HG02798 (cell line): ENCODE measurements at regions not wholly inside any gene's neighbourhood (a gene's known extent, or its start where the extent isn't known, plus 50 kb on each side); places are given as distances from the start of the nearest gene placed in this dataset.
"Not testable (repeated sequence)": the region's sequence is repeated elsewhere in the genome, so short reads cannot be mapped to it uniquely, and the experiment has no call there.

Experiments
- ATAC-seq: cut with Tn5 transposase; IDR thresholded peaks from one replicate; pipeline ENCODE4 v1.9.1; 2021; ENCODE audit warnings: mild to moderate bottlenecking; ENCODE audit not compliant: unreplicated experiment, poor library complexity

DNA sequence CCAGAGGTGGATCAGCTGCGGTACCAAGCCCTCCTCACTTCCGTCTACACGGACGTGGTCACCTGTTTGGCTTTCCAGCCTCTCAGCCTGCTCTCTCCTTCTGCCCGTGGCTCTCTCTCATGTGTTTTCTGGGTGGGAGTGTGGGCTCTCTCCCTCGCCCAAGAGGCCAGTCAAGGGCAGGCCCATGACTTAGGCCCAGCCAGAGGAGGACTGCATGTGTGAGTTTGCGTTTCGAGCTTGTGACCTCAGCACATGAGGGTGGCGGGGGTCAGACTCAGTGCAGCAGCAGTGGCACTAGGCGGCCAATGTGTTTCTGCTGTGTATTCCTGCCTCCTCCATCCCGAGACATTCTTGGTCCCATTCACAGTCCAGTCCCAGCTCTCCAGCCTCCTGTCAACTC, 82.5 kb upstream of the SMIM23 start:
- ATAC-seq: no peak

DNA sequence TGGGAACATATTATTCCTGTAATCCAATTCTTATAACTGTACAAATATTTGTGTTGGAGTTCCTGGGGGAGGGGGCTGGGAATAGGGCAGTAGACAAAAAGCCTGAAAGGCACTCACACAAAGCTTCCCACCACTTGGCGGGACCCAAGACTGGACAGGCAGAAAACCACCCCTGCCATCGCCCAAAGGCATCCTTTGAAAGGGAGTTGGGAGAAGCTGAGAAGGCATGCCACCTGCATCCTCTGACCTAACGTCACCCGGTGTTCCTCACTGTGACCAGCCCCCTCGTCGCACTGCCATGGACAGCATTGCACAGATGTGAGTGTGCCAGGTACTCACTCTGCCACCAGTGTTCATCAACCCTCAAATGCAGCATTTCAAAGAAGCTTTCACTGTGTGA, 80.6 kb upstream of the SMIM23 start:
- no peak for ATAC-seq

DNA sequence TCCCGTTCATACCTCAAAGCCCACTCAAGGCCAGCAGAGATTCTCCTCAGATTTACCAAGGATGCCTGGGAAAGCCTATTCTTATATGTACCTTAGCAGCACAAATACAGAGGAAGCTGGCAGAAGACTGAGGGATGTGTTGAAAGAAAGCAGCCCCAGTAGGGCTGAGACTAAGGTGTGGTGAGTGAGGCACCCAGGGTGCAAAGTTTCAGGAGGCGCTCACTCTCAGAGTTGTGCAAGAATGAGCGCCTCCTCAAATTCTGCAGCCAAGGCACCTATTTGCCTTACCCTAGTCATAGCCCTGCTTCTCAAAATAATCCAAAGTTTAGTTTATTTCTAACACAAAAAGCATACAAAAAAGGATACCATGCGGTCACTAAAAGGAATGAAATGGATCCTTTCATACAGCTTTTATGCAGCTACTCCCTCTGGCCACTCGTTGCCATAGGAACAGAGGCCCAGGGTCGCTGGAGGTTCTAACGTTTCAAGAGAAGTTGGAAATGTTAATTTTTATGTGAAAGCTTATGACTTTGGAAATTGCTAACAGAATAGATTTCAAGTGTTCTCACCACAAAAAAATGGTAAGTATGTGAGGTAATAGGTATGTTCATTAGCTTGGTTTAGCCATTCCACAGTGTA, 79.7 kb upstream of the SMIM23 start:
- ATAC-seq: no peak

DNA sequence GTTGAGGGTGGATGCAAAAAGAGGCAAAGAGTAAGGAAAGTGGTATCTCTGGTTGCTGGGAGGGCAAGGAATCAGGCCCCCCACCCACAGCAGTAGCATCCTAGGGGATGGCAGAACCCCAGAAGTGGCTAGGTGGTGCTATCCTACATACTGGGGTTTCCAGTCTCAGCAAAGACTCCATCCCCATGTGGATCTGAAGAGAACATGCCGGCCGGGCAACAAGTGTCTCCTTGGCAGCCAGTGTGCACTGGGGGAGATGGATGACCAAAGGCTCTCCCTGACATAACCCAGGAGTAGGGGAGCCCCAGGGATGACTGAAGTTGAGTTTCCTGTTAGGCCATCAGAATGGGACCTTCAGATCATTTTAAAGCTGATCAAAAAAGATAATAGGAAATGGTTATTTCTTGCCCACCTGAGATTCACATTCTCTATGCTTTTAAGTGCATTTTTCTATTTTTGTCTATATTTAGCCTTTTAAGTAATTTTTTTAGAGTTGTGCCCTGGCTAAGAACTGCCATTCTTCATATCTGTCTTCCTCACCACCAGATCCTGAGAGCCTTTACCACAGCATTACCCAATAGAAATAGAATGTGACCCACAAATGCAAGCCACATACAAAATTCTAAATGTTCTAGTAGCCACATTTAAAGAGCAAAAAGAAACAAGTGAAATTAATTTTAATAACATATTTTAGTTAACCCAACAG, 78.7 kb upstream of the SMIM23 start:
- no peak for ATAC-seq

DNA sequence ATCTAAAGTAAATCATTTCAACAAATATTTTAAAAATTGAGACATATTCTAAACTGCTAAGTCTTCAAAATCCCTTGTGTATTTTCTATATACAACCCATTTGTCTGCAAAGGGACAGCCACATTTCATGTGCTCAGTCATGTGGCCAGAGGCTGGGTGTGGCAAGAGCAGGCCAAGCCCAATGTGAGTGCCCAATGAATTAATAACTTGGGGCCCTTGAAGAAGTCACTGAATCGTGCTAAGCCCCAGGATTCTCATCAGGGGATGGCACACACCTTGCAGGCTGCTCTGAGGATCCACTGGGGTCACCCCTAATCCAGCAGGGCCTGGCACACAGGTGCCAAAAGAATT, 78.2 kb upstream of the SMIM23 start:
- no peak for ATAC-seq

DNA sequence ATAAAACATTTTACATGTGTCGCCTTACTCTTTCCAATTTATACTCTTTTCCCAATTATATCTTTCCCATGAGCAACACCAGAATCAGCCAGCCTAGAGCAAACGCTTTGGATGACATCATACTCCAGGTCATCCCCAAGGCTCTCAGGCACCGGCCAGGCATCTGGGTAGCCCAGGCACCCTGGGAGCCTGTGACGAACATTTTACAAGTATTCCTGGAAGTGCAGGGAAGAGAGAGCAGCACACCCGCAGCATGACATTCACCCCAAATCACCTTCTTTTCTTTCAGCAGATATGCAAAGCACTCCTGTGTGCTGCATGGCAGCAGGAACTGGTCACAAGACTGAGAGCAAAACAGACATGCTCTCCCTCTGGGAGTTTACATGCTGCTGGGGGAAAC, 75.7 kb upstream of the SMIM23 start:
- no peak for ATAC-seq

DNA sequence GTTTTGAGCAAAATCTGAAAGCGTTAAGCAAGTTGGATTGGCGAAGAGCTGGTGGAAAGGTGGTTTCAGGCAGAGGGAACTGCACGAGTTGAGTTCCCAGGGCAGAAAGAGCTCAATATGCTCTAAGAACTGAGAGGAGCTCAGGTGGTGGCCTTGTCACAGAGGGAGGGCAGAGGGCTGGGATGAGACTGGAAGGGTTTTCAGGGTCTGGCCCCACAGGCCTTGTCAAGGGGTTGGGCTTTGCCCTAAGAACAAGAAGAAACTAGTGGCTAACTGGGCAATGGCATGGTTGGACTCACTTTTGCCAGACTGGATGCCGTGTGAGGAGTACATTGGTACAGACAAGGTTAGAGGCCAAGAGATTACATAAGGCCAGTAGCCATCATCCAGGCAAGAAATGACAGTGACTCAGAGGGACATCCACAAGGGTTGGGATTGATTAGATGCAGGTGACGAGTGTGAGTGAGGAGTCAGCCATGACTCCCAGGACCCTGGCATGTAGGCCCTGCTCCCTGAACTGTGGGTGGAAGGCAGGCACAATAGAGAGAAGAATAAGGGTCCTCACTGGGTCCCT, 75.1 kb upstream of the SMIM23 start:
- no peak for ATAC-seq

DNA sequence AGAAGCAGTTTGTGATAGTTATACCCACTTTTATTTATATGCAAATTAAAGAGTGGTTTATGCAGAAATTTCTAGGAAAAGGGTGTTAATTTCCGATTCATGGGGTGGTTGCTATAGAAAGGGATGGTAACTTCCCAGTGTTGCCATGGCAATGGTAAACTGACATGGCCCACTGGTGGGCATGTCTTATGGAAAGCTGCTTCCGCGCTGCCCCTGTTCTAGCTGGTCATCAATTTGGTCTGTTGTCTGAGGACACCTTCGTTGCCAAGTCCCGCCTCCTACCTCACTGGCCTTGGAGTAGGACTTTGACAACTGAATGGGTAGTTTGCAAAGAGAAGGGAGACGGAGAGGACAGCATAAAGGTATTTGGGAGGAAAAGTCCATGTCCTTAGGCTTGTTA, 74.0 kb upstream of the SMIM23 start:
- no peak for ATAC-seq

DNA sequence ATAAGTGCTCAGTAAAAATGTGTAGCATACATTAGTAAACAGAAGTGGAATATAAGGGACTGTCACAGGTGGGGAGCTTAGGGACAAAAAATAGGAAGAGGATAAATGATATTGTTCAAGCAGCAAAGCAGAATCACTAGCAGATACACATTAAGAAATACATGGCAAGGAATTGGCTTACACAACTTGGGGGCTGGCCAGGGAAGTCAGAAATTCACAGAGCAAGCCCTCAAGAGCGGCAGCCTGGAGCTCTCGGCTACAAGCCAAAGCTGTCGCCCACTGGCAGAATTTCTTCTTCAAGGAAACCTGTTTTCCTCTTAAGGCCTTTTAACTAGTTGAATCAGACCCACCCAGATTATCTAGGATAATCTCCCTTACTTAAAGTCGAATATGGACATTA, 73.0 kb upstream of the SMIM23 start:
- no peak for ATAC-seq

DNA sequence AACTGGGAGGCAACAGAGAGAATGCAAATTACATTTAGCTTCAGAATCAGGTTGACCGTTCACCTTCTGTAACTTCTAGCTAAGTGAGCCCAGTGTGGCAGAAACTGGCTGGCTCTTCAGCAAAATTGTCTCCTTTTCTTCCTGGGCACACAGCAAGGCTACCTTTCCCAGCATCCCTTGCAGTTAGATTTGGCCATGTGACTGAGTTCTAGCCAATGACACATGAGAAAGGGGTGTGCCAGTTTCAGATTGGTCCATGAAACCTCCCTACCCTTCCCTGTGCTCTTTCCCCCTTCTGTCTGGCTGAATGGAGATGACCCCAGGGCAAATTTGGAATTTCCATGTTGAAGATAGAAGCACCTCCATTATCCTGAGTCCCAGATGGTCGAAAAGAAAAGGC, 72.5 kb upstream of the SMIM23 start:
- no peak for ATAC-seq

DNA sequence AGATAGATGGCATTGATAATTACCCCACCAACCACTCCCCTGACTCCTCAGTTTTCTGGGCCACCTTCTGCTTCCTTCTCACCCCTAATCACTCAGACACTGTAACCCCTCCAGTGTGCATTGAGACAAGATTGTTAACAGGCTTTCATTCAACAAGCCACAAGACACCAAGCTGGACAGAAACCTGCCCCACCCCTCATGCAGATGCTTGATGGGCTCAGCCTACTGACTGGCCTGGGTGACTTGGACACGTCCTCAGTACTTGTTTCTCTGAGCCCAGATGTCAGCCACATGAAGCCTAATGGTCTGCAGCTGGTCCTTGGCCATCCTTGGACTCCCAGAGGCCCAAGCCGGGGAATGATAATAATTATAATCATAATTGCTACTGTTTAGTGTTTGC, 71.4 kb upstream of the SMIM23 start:
- no peak for ATAC-seq

DNA sequence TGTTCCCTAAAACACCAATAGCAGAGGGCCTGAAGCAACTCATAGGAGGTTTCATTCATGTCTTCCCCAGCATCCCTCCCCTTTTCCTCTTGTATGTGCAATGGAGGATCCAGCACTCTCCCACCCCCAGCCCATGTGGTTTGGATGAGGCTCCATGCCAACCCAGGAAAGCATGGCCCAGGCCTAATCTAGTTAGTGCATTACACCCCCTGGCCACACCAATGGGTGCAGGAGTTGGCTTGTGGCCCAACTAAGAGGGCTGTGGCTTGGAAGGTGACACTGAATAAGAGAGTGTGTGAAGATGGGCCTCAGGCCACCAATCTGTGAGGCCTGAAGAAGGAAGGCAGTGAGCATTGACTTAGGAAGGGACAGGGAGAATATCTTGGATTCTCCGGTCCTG, 70.8 kb upstream of the SMIM23 start:
- no peak for ATAC-seq

DNA sequence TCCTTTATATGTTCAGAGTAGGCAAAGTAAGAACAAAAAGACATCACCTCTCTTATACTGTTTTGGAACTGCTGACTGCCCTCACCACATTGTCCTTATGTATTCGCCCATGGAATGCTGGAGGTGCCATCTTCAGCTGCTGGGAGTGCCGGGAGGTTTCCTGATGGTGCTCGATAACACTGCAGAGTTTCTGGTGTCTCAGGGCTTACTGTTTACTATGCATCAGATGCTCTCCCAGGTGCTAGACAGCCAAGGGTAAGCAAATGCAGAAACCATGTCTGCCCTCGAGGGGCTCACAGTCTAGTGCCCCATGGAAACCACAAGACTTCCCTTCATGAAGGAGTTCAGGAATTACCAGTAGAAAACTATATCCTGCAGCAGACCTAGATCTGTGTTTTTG, 70.1 kb upstream of the SMIM23 start:
- ATAC-seq: no peak

DNA sequence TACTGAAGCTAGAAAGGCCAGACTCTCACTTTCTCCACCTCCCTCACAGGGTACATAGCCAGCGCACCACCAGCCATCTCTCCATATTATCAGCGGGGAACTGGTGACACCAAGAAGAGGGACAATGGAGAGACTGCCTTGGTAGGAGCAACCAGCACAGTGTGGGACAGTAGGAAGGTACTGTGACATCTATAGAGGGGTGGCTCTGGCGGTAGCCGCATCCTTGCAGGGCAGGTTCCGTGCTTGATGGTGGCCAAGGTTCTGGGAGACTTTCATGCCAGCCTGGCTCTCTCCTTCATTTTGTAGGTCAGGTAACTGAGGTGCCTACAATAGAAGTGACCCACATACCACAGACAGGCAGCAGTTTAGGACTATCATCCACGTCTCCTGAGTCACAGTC, 65.5 kb upstream of the SMIM23 start:
- no peak for ATAC-seq

DNA sequence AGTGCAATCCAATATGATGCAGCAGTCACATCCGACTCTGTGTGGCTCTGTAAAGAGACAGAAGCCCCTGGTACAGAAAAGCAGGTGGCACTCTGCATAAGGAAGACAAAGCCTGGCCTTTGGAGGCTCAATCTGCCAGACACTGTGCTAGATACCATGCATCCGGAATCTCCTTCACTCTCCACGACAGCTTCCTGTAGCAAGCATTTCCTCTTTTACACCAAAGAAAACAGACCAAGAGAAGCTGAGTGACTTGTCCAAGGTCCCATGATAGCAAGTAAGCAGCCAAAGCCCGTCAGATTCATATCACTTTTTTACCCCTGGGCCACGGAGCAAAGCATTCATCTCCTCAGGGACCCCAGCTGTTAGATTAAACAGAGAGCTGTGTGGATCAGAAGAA, 64.2 kb upstream of the SMIM23 start:
- ATAC-seq: no peak

DNA sequence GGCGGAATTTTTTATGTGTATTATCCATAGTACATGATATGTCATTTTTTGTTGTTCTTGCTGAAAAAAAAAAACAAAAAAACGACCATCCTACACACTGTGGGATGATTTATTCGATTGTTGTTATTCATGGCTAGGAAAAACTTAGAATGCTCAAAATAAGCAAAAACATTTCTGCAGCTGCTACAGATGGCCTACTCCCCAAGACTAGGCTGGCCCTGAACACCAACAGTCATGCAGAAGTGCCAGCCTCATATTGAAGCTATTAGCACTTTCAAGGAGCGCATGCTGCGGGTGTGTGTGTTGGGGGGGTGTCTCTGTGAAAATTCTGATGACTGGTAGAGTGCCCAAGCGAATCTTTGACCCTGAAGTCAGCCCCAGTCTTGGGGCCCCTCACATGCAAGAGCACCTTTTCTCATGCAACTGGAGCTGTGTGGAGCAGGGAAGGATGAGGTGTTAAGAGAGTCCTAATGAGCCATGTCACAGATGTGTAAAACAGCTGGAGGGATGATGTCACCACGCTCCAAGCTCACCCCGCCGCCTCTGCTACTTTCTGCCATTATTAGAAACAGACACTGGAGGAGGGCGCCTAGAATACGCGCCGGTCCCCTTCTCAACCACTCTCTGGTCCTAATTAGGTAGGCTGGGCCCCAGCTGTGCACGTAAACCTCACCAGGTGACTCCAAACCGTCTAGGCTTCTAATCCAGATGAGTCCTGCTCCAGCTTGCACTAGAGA, 61.0 kb upstream of the SMIM23 start:
- no peak for ATAC-seq

DNA sequence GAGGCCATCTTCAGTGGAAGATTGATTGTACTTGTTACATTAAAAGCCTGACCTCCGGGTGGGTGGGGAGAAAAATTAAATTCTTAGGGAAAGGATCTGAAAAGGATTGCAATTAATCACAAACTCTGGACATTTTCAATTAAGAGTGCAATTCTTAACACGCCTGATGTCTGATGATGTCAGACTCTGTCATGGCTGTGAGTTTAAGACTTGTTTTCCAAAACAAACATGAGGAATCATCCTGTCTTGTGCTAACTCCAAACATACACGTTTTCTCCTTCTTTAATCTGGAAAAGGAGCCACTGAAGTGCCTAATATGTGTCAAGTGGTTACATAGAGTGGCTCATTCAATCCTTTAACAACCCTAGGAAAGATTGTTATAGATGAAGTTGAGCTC, 60.4 kb upstream of the SMIM23 start:
- no peak for ATAC-seq

DNA sequence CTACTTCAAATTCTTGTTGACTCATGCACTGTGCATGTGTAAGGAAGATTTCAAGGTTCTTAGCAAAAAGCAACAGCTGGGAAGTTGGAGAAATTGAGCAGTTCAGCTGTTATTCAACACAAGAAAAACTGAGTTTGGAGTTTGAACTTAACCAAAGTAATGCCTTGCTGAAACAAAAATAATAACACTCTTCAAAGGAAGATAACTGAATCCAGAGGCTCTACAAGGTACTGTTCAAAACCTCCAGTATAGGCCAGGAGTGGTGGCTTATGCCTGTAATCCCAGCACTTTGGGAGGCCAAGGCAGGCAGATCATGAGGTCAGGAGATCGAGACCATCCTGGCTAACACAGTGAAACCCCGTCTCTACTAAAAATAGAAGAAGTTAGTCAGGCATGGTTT, 58.8 kb upstream of the SMIM23 start:
- ATAC-seq: not testable (repeated sequence)

DNA sequence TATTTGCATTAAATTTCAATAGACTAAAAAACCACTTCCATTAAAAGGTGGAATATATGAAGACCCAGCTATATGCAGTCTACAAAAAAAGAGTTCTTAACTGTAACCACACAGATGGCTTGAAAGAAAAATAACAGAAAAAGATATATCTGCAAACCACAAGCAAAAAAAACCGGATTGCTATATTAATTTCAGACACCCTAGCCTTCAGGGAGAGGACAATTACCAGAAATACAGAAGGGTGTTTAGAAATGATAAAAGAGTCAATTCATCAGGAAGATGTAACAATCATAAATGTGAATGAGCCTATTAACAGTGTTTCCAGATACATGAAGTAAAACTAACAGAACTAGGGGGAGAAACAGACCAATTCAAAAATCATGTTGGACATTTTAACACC, 56.9 kb upstream of the SMIM23 start:
- no peak for ATAC-seq
